ENCODE measurements at regions not wholly inside any gene's neighbourhood (a gene's known extent, or its start where the extent isn't known, plus 50 kb on each side); places are given as distances from the start of the nearest gene placed in this dataset.

GRCh38 chr2:23131066-23131575 lies 253.9 kb upstream of the KLHL29 start:
- no peak for DNase-seq (ENCODE audit: low spot score)

- no peak for DNase-seq (ENCODE audit: low spot score)
Measured at GRCh38 chr2:23132000-23132399, 253.0 kb upstream of the KLHL29 start.

GRCh38 chr2:23132823-23133595 lies 252.0 kb upstream of the KLHL29 start:
- no peak for DNase-seq (ENCODE audit: low spot score)

GRCh38 chr2:23134726-23135125 lies 250.3 kb upstream of the KLHL29 start:
- DNase-seq (ENCODE audit: low spot score) = no peak

GRCh38 chr2:23135481-23136100 lies 249.4 kb upstream of the KLHL29 start:
- peak; percentile 13 for DNase-seq (ENCODE audit: low spot score)

DNA sequence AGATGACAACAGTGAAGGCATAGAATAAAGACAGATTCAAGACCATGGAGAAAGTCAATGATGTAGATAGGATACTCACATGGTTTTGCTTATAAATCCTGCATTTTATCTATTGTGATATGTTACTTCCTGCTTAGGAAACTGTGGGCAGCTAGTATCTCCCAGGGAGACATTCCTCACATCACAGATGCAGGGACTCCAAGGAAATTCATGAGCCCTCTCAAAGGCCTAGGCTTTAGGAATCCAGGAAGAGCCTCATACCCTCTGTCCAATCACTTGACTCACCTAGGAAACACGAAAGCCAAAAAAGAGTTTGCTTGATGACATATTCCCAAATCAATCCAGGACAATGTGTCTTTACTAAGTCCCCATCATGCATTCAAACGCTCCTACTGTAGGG lies 247.8 kb upstream of the KLHL29 start:
- no peak for DNase-seq (ENCODE audit: low spot score)

GRCh38 chr2:23138701-23139100 lies 246.3 kb upstream of the KLHL29 start:
- DNase-seq (ENCODE audit: low spot score) = no peak

DNA sequence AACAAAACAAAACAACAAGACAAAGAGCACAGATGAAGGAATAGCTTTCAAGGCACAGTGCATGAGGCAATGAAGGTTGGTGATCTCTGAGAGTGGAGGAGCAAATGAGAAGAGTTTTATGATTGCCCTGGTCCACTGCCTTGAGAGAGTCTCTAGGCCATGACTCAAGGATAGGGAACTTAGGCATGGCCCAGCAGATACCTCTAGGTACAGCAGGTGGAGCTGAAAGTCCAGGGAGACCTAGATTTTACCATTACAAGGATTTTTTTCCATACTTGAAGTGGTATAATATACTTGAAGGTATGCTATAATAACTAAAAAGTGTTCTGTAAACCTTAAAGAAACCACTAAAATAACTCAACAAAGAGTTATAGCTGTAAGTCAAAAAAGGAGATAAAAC lies 239.5 kb upstream of the KLHL29 start:
- DNase-seq (ENCODE audit: low spot score) = no peak

- no peak for DNase-seq (ENCODE audit: low spot score)
Measured at GRCh38 chr2:23146011-23146410, 239.0 kb upstream of the KLHL29 start.

- no peak for DNase-seq (ENCODE audit: low spot score)
Measured at GRCh38 chr2:23148342-23148741, 236.6 kb upstream of the KLHL29 start.

GRCh38 chr2:23149777-23150176 lies 235.2 kb upstream of the KLHL29 start:
- DNase-seq (ENCODE audit: low spot score) = no peak

DNA sequence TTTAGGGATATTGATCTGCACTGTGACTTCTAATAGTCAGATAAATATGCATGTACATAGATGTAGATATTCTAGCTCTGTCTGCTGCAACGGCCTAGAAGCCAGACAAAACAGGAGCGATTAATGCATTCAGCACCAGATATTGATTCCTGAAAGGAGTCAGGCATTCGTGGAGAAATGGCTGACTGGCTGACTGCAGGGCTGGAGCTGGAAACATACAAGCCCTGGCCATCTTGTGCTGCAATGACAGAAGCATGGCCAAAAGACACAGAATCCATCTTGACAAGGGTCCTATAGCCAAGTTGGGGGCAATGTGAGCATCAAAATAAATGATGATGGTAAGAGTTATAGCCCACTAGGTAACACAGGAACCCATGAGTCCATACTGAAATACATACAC lies 231.5 kb upstream of the KLHL29 start:
- no peak for DNase-seq (ENCODE audit: low spot score)

DNA sequence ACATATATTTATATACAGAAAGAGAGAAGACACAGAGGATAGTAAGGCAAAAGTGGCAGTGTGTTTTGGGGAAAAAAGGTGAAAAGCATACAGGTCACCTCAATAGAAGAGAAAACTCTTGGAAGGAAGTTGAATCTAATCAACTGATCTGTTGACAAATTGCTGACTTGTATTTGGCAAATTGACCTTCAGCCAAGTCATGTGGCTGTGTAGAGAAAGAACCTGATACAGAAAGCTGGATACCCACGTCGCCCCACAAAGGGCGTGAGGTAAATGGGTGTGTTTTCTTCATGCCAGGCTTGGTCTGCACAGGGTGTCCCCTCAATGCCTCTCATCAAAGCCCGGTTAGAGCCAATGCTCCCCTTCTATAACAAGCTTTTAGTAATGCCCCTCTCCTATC lies 230.0 kb upstream of the KLHL29 start:
- DNase-seq (ENCODE audit: low spot score) = no peak

GRCh38 chr2:23157812-23158211 lies 227.2 kb upstream of the KLHL29 start:
- no peak for DNase-seq (ENCODE audit: low spot score)

- DNase-seq (ENCODE audit: low spot score) = no peak
Measured at GRCh38 chr2:23158306-23158705, 226.7 kb upstream of the KLHL29 start.

DNA sequence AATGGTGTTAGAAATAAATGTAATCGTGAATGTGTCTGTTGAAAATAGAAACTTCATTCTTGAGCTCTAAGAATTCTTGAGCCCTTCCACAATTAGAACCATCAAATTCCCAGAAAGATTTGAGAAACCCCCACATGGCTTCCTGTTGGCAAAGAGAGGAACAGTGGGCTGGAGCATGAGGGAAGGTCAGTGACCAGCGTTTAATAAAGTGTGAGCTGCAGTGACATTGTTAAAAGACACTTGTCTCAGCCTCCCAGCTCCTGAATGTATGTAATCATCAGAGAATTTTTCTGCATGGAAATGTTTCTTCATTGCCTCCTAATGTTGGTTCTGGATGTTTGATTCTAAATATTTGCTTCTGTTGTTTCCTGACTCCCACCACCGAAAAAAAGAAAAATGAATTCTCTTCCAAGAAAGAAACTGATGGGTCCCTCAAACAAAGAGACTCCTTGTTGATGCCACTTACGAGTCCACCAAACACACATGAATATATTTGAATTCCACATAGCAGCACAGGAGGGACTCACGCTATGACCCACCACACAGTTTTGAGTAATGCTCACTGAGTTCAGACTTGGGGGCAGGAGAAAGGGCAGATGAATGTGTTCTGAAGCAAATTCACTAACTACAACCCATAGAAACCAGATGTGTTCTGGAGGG lies 225.1 kb upstream of the KLHL29 start:
- DNase-seq (ENCODE audit: low spot score) = no peak

DNA sequence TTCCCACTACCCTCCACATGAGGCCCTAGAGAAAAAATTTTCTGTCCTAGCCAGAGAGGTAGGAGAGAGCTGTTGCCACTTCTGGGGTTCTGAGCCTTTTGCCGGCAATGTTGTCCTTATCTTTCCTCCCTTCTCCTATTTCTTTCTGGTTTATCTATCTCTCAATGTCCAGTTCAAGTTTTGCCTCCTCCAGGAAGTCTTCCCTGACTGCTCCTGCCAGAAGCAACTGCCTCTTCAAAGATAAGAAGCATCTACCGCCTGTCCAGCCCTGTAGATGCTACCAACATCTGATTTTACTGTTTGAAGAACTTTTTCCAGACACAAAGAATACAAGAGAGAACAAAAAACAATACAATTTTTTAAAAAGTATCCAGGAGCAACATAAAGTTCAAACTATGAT lies 220.8 kb upstream of the KLHL29 start:
- DNase-seq (ENCODE audit: low spot score) = no peak

DNA sequence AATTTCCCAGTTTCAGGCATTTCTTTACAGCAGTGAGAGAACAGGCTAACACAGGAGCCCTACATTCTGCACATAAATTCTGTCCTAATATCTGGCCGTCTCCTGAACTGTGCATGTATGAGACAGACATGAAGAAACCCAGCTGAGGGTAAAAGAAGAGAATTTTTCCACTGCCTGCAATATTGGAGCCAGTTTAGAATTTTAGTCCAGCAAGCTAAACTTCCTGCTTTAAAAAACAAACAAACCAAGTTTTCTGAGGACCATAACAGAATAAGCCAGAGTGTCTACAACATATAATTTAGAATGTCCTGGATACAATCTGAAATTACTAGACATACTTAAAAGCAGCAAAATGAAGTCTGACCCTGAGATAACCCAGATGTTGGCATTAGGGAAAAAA lies 215.1 kb upstream of the KLHL29 start:
- DNase-seq (ENCODE audit: low spot score) = no peak

DNA sequence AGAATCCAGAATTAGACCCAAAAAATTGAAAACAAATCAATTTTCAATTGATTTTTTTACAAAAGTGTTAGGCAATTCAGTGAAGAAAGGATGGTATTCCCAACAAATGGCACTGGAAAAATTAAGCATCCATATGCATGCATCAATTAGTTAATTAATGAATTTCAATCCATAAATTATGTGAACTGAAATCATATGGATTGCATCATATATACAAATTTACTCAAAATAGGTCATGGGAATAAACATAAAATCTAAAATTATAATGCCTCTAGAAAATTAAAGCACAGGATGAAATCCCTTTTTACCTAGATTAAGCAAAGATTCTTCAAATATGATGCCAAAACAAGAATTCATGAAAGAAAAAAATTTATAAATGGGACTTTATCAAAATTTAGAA lies 213.9 kb upstream of the KLHL29 start:
- no peak for DNase-seq (ENCODE audit: low spot score)

- no peak for DNase-seq (ENCODE audit: low spot score)
Measured at GRCh38 chr2:23178396-23178795, 206.6 kb upstream of the KLHL29 start.

- no peak for DNase-seq (ENCODE audit: low spot score)
Measured at GRCh38 chr2:23183733-23184132, 201.2 kb upstream of the KLHL29 start.

- DNase-seq (ENCODE audit: low spot score) = no peak
Measured at GRCh38 chr2:23198316-23199114, 186.5 kb upstream of the KLHL29 start.
